Stimulated activated CD8-positive, alpha-beta memory T cell treated with anti-CD3 and anti-CD28 coated beads, Interleukin-15, amount 100 ng/mL, for 24 hours (primary cell): ENCODE measurements at regions not wholly inside any gene's neighbourhood (a gene's known extent, or its start where the extent isn't known, plus 50 kb on each side); places are given as distances from the start of the nearest gene placed in this dataset.

ENCODE experiments used
- DNase-seq: peaks from one replicate; pipeline ENCODE4 v3.0.0-alpha.2; 2020; ENCODE audit warnings: low read depth

DNA sequence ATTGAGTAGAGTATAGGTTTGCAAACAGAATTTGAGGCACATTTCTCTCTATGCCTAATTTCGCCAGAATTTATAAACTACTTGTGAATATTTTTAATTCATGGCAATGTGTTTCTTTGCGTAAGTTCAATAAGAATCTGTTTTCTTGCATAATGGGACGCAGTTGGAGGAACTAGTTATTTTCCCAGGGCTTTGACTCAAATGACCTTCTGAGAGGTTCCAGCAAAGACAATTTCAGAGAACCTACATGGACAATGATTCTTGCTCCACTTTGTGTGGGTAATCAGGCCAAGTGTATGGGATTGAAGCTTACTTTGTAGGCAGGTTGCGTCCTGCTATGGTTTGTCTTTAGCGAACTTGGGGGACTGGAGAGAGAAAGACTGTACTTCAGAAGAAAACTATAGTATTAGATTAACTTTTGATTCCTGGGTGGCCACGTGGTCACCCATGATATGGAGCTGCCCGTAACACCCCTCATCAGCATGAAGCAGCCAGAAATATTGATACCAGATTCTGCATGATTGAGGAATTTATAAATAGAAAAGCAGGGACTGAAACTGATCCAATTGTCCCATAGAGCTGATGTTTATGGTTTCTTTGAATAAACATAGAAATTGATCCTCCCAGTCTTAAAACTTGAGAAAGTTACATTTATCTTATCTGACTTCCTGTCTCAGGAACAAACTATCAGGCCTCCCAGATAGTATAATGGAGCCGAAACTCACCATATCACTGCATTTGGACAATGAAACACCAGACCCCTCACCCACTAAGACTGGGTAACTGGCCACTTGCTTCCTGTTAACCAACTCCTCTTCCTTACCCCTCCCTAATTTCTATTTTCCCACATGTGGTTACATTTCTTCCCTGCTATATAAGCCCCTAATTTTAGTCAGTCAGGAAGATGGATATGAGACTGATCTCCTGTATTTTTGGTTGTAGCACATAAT, 815.3 kb upstream of the HS6ST1 start:
- no peak for DNase-seq

DNA sequence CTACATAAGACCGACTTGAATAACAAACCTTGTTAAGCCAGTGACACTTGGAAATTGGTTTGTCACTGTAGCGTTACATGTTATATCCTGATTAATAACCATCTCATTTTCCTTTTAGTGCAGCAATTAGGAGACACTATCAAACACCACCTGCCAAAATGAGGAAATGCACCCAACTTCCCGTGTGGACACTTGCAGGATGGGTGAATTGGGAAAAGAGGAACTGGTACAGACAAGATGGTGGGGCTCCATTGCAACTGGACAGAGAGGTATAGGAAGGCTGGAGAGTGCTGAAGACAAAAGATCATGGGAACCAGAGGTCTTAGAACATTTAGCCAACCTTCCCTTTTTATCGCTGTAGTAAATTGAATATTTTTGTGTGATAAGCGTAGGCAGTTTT, 816.3 kb upstream of the HS6ST1 start:
- DNase-seq: no peak

DNA sequence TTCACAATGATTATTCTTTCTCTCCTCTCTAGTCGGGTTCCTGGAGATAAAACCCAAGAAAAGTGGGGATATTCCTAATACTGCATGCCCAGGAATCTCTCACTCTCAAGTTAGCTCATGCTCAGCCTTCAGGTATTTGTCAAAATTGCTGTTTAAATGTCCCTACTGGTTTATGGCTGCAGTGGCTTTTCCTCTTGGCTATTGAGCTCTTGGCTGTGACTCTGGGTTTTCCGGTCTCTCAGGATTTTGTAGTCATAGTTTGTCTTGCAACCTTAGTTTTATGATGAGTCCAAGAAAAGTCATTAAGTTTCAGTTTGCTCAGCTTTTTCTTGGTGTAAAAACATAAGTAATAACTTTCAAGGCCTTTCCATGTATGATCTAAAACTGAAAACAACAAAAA, 820.7 kb upstream of the HS6ST1 start:
- no peak for DNase-seq

DNA sequence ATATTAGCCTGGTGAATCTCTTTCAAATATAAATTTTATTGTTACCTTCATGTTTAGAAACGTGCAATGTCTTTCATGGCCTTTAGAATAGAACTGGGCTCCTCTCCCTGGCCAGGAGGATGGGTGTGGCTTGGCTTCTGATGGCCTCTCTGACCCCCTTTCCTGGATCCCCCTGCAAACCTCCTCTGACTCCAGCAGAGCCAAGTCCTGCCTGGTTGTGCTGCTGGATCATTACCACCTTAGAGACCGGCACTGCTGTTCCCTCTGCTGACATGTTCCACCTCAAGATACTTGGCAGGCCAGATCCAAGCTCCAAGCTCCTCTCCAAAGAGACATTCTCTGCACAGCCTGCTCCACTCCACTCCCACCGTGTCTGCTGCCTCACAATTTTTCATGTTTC, 823.8 kb upstream of the HS6ST1 start:
- no peak for DNase-seq

DNA sequence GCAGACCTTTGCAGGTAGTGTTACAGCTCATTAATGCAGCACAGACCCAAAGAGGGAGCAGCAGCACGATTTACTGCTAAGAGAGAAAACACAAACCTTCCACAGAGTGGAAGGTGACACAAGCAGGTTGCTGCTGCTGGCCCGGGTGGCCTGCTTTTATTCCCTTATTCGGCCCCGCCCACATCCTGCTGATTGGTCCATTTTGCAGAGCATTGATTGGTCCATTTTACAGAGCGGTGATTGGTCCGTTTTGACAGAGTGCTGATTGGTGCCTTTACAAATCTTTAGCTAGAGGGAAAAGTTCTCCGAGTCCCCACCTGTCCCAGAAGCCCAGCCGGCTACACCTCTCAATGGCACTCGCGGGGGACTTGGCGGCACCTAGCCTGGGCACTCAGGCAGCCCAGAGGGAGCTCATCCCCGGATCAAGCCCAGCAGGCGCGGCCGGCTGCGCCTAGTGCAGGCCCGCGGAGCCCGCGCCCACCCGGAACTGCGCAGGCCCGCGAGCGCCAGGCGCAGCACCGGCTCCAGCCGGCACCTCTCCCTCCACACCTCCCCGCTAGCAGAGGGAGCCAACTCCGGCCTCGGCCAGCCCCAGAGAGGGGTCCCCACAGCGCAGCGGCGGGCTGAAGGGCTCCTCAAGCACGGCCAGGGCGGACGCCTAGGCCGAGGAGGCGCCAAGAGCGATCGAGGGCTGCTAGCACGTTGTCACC, 825.6 kb upstream of the HS6ST1 start:
- no peak for DNase-seq

DNA sequence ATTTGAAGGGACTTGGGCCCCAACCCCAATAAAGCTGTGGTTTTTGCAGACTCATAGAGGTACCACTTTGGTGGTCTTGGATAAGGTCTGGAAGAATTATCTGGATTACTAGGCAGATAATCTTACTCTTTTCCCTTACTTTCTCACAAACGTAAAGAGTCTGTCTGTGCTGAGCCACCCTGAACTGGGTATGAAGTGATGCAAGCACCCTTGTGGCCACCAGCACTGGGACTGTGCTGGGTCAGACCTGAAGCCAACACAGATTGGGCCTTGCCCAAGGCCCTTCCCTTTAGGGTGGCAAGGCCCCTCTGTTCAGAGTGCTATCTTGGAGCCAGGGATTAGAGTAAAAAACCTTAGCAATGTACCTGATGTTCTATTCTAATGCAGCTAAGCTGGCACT, 827.0 kb upstream of the RAB6C start:
- DNase-seq: no peak

DNA sequence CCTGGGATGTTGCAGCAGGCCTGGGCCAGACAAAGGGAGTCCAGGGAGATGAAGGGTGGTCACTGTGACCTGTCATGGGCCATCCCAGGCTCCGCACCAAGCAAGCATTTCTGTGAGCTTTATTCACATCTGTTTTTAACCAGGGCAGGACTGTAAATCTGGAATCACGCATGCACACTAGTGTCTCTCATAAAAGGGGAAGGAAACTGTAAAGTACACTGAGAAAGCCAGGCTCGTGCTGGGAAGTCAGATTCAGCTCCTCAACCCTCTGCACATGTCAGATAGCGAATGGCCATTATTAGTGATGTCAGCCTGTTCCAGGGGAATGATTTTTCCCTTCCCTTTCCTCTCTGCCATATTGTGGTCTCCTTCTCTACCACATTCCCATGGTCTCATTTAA, 818.6 kb upstream of the RAB6C start:
- no peak for DNase-seq

DNA sequence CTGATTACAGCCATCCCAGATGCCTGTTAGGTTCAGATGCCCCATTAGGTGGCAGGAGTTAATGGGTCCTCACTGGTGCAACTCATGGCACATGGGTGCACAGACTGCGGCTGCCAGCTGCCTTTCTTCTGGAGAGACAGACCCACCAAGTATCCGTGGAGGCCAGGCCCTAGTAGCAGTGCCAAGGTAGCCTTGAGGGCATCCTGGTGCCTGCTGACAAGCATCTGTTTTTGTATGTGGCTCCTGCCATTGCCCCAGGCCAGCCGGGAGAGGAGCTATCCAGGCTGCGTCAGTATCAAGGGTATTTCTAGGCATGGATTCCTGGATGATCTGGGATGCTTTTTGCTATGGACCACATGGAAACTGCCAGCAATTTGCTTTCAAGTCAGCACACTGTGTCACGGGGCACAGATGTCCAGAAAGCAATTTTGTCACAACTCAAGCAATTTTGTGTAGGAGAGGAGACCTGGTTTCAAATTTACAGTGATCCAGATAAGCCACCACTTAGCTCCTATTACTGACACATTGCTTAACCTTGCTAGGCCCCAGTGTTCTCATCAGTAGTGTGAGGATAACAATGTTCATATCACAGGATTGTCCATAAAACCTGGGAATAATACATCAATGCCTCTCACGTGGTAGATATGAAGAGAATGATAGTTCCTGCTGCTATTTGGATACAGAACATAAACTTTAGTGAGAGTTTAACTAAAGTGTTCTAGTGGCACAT, 815.1 kb upstream of the RAB6C start:
- DNase-seq: no peak

DNA sequence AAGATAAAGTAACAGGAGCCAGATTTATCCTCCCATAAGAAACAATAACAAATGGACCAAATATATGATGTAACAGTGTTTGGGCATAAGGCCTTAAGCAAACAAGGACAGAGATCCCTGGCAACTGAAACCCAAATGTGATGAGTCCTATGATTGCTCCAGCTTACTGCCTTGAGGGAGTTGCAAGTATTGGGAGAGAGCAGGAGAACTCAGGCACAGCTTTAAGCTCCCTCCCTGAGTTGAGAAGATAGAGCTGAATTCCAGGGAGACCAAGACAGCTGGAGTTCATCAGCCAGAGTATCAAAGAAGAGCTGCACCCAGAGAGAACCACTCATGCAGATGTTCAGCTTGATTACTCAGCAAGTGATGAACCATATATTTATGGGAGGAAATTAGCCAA, 814.5 kb upstream of the RAB6C start:
- DNase-seq: no peak

DNA sequence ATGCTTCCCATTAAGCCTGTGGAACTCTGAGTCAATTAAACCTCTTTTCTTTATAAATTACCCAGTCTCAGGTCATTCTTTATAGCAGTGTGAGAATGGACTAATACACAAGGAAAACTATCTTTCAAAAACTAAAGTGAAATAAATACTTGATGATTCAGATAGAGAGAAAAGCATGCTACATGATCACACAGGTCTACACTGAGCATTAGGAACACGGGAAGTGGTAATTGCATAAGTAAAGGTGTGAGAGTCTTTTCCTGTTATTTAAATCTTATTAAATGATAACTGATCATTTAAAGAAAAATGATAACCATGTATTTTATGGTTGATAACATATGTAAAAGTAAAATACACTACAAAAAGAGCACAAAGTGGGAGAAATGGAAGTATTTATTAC, 812.0 kb upstream of the RAB6C start:
- no peak for DNase-seq

DNA sequence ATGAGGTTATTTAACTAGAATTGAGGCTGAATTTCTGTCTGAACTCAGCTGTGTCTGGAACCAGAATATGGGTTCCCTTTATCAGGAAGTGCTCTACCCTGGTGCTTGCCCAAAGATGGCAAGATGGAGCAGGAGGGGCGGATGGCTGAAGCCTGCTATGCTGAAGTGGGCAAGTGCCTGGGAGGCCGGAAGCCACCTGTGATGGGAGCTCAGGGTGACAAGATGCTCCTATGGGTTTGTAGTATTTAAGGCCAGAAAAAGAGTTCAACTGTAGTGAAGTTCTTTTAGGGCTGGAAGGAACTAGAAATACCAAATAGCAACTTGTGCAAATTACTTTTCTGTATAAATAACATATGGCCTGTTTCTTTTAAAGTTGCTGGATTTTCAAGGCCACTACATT, 808.9 kb upstream of the RAB6C start:
- no peak for DNase-seq

DNA sequence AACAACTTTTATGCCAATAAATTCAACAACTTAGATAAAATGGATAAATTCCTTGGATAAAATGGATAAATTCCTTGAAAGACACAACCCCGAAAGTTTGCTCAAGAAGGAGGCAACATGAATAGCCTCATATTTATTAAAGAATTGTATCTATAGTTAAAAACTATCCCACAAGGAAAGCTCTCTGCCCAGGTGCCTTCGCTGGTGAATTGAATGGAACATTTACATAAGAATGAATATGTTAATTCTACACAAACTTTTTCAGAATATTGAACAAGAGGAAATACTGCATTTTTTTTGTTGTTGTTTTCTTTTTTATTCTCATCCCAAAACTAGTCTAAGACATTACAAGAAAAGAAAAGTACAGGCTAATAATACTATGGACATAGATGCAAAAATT, 805.3 kb upstream of the RAB6C start:
- no peak for DNase-seq

DNA sequence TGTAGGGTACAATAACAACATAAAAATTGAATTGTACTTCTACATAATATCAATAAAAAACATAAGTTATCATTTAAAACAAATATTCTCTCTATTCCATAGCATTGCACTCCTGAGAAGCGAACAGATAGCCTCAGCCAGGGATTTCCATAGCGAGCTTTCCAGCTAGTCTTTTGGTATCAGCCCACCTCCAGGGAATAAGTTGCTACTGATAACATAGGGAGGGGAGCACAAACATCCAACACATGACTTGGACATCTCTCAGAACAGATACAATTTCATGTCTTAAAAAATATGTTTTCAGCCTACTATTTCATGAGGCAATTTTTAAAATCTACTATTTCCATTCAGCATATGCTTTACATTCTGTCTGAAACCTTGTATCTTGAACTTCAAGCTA, 804.4 kb upstream of the RAB6C start:
- no peak for DNase-seq

DNA sequence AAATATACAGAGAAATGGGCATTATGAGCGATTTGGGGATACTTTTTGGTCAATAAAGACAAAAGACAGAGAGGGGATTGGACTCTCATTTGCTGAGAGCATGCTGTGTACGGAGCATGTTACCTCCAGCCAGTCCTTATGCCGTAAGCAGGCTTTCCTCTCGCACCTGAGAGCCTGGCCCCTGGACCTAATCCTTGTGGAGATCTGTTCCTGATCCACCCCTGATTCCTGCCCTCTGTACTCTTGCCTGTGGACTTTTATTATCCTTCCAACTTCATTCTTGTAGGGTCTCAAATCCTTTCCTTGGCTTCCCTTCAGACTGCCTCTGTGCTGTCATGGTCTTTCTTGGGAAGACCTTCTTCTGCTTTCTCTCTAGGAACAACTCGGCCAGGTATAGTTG, 803.1 kb upstream of the RAB6C start:
- DNase-seq: no peak

DNA sequence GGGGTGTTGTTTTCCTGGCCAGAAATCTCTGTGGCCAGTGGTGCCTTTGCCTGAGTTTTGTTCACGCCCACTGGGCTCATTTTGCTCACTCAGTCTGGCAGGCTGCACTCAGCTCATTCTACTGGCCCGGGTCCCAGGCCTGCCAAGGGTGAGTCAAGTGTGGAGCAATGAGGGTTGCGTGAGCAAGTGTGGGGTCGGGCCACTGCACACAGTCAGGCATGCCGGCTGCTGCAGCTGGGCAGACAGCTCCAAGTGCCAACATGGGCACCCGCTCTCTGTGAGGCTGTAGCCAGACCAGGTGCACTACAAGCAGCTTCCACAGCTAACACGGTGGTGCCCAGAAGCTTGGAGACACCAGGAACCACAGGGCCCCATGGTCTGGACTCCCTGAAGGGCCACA, 801.1 kb upstream of the RAB6C start:
- no peak for DNase-seq

DNA sequence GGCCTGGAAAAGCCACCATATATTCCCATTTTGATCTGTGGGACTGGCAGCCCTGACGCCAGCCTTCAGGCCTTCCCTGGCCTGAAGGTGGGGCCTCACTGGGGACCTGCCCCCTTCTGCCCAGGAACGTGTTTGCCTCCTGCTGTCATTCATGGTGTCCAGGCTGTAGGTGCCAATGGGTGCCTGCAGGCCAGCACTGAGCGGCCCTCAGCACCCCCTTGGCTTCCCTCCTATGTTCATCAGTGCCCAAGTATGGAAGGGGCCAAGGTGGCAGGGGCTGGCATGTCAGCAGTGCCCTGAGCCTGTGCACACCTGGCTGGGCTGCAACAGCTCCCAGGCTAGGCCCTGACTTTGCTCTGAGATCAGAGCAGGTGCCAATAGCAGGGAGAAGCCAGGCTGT, 800.3 kb upstream of the RAB6C start:
- no peak for DNase-seq

DNA sequence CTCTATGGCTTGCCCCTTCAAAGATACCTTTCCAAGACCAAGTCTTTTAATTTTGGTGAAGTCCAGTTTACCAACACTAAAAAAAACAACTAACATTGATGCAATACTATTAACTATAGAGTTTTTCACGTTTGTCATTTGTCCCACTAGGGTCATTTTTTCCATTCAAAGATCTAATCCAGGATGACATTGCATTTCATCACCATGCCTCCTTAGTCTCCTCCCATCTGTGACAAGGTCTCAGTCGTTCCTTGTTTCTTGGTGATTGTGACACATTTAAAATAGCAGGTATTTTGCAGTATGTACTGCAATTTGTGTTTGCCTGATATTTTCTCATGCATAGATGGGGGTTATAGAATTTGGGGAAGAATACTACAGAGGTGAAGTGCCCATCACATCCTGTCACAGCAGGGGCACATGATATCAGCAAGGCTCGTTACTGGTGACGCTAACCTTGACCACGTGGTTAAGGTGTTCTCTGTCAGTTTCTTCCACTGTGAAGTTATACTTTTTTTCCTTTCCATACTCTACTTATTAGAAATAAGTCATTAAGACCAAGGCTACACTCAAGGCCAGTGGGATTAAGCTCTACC, 799.2 kb upstream of the RAB6C start:
- no peak for DNase-seq

DNA sequence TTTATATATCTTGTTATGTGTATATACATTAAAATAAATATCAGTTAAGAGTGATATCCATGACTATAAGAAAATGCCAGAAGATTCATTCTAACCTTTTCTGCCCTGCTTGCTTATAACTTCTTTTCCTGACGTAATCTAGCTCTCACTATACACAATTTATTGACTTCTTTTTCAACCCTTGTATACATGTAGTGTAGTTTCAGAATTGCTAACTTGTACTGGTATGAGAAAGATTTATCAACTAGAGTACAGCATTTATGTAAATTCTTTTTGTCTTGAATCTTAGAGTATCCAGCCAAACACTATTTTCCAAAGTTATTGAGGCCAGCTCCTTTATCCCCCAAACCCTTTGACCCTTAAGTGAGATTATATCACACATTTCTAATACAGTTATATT, 798.0 kb upstream of the RAB6C start:
- no peak for DNase-seq

DNA sequence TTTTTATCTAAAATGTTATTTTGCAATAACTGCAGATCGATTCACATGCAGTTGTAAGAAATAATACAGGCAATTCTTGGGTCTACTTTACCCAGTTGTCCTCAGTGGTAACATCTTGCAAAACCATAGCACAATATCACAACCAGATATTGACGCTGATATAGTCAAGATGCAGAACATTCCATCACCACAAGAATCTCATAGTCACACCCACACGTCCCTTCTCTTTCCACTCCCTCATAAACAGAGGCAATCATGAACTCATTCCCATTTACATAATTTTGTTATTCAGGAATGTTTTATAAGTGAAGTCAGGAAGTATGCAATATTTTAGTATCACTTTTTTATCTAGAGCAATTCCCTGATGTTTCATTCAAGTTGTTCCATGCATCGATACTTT, 797.5 kb upstream of the RAB6C start:
- DNase-seq: no peak

DNA sequence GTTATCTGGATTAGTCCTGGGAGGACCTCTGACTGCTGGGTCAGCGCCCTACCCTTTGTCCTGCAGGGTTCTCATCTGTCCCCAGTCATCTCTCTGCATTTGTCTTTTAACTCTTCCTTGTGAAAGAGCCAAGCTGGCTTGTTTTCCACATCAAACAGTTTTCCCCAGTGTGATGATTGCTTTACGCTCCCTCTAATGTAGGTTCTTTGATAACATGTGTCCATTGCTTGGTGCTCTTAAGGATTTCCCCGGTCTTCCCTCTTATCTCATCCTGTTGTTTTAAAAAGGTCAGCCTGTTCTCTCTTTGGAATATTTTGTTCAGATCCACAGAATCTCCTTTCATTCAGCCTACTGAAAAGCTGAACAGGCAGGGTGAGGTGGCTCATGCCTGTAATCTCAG, 792.1 kb upstream of the RAB6C start:
- no peak for DNase-seq

DNA sequence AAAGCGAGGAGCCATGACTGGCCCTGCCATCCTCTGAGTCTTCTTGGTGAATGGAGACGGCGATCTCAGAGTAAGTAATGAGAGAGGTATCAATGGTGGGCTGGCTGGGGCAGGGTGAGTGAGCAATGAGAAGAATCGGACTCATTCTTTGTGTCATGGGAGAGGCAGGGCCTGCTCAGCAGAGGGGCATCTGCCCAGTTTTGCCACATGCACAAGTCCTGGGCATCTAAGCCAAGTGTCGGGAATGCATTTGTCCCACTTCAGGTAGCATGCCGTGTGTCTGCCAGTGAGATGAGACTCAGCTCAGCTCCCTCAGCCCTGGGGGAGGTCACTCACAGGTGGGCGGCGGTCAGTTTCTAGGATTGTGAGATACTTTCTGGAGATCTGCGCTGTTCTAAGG, 791.0 kb upstream of the RAB6C start:
- DNase-seq: no peak

DNA sequence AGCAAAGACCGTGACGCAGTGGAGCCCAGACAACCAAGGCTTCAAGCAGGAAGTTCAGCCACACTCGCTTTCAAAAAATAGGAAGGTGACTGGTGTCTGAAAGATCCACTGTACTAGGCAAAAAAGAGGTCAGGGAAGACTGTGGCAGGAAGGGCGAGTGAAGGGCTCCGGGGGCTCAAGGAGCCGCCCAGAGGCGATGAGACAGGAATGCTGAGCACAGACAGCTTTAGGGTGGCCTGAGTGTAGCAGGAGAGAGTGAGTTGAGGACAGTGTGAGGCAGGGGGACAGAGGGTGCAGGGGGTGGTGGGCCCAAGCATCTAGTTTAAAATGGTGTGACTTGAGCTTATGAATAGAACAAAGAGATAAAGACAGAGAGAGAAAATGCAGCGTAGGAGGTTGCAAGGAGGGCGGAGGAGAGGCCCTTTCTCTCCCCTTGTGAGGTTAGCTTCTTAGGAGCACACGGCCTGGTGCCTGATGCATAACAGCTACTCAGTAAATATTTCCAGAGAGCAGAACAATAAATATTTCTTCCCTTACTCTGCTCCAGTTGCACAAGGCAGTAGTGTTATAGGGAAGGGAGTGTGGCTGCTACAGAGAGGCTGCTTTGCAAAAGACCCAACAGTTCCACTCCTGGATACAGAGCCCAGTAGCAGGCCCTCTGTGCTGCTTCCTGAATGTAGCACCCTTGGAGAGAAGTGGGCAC, 789.7 kb upstream of the RAB6C start:
- DNase-seq: no peak
